GM23338 (cell line): ENCODE measurements at regions not wholly inside any gene's neighbourhood (a gene's known extent, or its start where the extent isn't known, plus 50 kb on each side); places are given as distances from the start of the nearest gene placed in this dataset.

Experiments
- ATAC-seq: fragments of 200-7000 bp; cut with Tn5 transposase; 3 replicates; pipeline ENCODE4 v1.9.1; 2020
- DNase-seq: peaks from one replicate; pipeline ENCODE4 v3.0.0-alpha.2; 2015; ENCODE audit warnings: low spot score
- H2AFZ ChIP-seq: fragments of 200-600 bp; sonication (generic); 2 replicates; pipeline ENCODE4 v1.8.0; 2016; ENCODE audit warnings: antibody characterized with exemption, mild to moderate bottlenecking, moderate library complexity
- H3F3A ChIP-seq: fragments of 200-600 bp; sonication (generic); replicated peaks from 2 replicates; pipeline ENCODE4 v1.8.0; 2017; ENCODE audit warnings: antibody characterized with exemption, mixed run types, low read depth
- H3K27ac ChIP-seq: fragments of 200-600 bp; sonication (generic); 2 replicates; pipeline ENCODE4 v1.6.1; 2016; ENCODE audit warnings: low read depth
- H3K27me3 ChIP-seq: fragments of 200-600 bp; sonication (generic); 2 replicates; pipeline ENCODE4 v1.8.0; 2016; ENCODE audit warnings: mild to moderate bottlenecking, mixed run types, moderate library complexity; ENCODE audit not compliant: insufficient read depth
- H3K36me3 ChIP-seq: fragments of 200-600 bp; sonication (generic); 2 replicates; pipeline ENCODE4 v1.8.0; 2016; ENCODE audit warnings: mild to moderate bottlenecking; ENCODE audit not compliant: insufficient read depth
- H3K4me1 ChIP-seq: fragments of 200-600 bp; sonication (generic); 2 replicates; pipeline ENCODE4 v1.8.0; 2016; ENCODE audit warnings: mild to moderate bottlenecking, moderate library complexity; ENCODE audit not compliant: insufficient read depth
- H3K4me2 ChIP-seq: fragments of 200-600 bp; sonication (generic); 2 replicates; pipeline ENCODE4 v1.7.1; 2017; ENCODE audit warnings: mixed run types
- H3K4me3 ChIP-seq: fragments of 200-600 bp; sonication (generic); 2 replicates; pipeline ENCODE4 v1.6.1; 2016; ENCODE audit warnings: mixed run types
- H3K79me2 ChIP-seq: fragments of 200-600 bp; sonication (generic); replicated peaks from 2 replicates; pipeline ENCODE4 v1.8.0; 2017; ENCODE audit warnings: mild to moderate bottlenecking; ENCODE audit not compliant: insufficient read depth
- H3K9me2 ChIP-seq: fragments of 200-600 bp; sonication (generic); 2 replicates; pipeline ENCODE4 v1.8.0; 2017; ENCODE audit not compliant: insufficient read depth
- H4K20me1 ChIP-seq: fragments of 200-600 bp; sonication (generic); replicated peaks from 2 replicates; pipeline ENCODE4 v1.8.0; 2017; ENCODE audit warnings: mild to moderate bottlenecking; ENCODE audit not compliant: insufficient read depth
- H3K27ac Mint-ChIP-seq: 2 replicates; pipeline ENCODE4 v1.8.0; 2020; ENCODE audit warnings: inconsistent platforms, mild to moderate bottlenecking, moderate library complexity, mixed read lengths
- H3K27me3 Mint-ChIP-seq: 3 replicates; pipeline ENCODE4 v1.8.0; 2022; ENCODE audit warnings: low read depth, mild to moderate bottlenecking, moderate library complexity, mixed read lengths, inconsistent platforms; ENCODE audit not compliant: insufficient read depth, poor library complexity
- H3K36me3 Mint-ChIP-seq: 3 replicates; pipeline ENCODE4 v1.8.0; 2021; ENCODE audit warnings: low read depth, mild to moderate bottlenecking, inconsistent platforms, moderate library complexity, mixed read lengths
- H3K4me1 Mint-ChIP-seq: 3 replicates; pipeline ENCODE4 v1.8.0; 2020; ENCODE audit warnings: mild to moderate bottlenecking, inconsistent platforms, mixed read lengths
- H3K4me3 Mint-ChIP-seq: 3 replicates; pipeline ENCODE4 v1.8.0; 2021; ENCODE audit warnings: moderate library complexity, mild to moderate bottlenecking, inconsistent platforms, mixed read lengths
- H3K9me3 Mint-ChIP-seq: 3 replicates; pipeline ENCODE4 v1.8.0; 2020; ENCODE audit warnings: moderate library complexity, mild to moderate bottlenecking, inconsistent platforms, mixed read lengths
- CREB1 ChIP-seq: fragments of 250-450 bp; sonication (Bioruptor Pico); IDR thresholded peaks from 2 replicates; pipeline ENCODE4 v1.5.0; 2020; ENCODE audit warnings: low read depth, mild to moderate bottlenecking, moderate library complexity
- CTCF ChIP-seq, 2 experiments: fragments of 200-600 bp in 1 of 2; sonication (generic) in 1 of 2; conservative IDR thresholded peaks; 2 replicates each; pipeline versions ENCODE4 v1.5.1 to v1.6.1; 2016 to 2017; ENCODE audit warnings: antibody characterized with exemption in 2 of 2, low read depth in 2 of 2, mild to moderate bottlenecking in 2 of 2, moderate library complexity in 1 of 2
- EZH2 ChIP-seq: fragments of 200-600 bp; sonication (generic); IDR thresholded peaks from one replicate; pipeline ENCODE4 v1.8.0; 2017; ENCODE audit warnings: antibody characterized with exemption, mild to moderate bottlenecking, low read depth; ENCODE audit not compliant: unreplicated experiment
- EZH2phosphoT487 ChIP-seq: fragments of 200-600 bp; sonication (generic); IDR thresholded peaks from one replicate; pipeline ENCODE4 v1.8.1; 2018; ENCODE audit warnings: antibody characterized with exemption; ENCODE audit not compliant: unreplicated experiment
- JUNB ChIP-seq: IDR thresholded peaks from one replicate; pipeline ENCODE4 v1.6.1; 2016; ENCODE audit warnings: antibody characterized with exemption; ENCODE audit not compliant: unreplicated experiment
- NANOG ChIP-seq: IDR thresholded peaks from 2 replicates; pipeline ENCODE4 v1.6.1; 2016; ENCODE audit warnings: antibody characterized with exemption, borderline replicate concordance
- POLR2AphosphoS5 ChIP-seq: IDR thresholded peaks from 2 replicates; pipeline ENCODE4 v1.6.1; 2016; ENCODE audit warnings: antibody characterized with exemption, low read depth
- REST ChIP-seq: IDR thresholded peaks from one replicate; pipeline ENCODE4 v1.6.1; 2018; ENCODE audit warnings: antibody characterized with exemption; ENCODE audit not compliant: unreplicated experiment
- ZNF462 ChIP-seq: fragments of 250-450 bp; sonication (Bioruptor Pico); IDR thresholded peaks from 2 replicates; pipeline ENCODE4 v1.5.0; 2020; ENCODE audit warnings: mild to moderate bottlenecking, moderate library complexity
- TF ChIP-seq, protein P1 (sequence below): IDR thresholded peaks from 2 replicates; pipeline ENCODE4 v1.6.1; 2016; ENCODE audit warnings: antibody characterized with exemption

- Histone ChIP-seq H3K4me2 (no peak overlapping the region), H3K79me2 (no peaks in the 10 kb centered on the region), H3F3A (no peaks in the 10 kb centered on the region), H2AFZ (no peak overlapping the region), H3K4me1 (no peaks in the 10 kb centered on the region), H3K27me3 (no peaks in the 10 kb centered on the region), H3K27ac (no peak overlapping the region), H3K9me2 (no peaks in the 10 kb centered on the region), H4K20me1 (no peaks in the 10 kb centered on the region), H3K4me3 (no peak overlapping the region), H3K36me3 (no peaks in the 10 kb centered on the region)
- DNase-seq = no peak
- ATAC-seq = no peak
- no peaks in the 10 kb centered on the region; the same call in 2 of the 3 replicates for H3K36me3 Mint-ChIP-seq
- no peak overlapping the region for H3K4me3 Mint-ChIP-seq
- TF ChIP-seq REST (no peak), ZNF462 (no peak), NANOG (no peak), JUNB (no peak), EZH2 (no peak), POLR2AphosphoS5 (no peak), CTCF (conservative IDR thresholded peaks at IDR 0.05; ENCODE audit: low read depth in 2 of 2) (no peak), CREB1 (CRISPR knock-in tag) (no peak), EZH2phosphoT487 (no peak)
- TF ChIP-seq, protein P1, sequence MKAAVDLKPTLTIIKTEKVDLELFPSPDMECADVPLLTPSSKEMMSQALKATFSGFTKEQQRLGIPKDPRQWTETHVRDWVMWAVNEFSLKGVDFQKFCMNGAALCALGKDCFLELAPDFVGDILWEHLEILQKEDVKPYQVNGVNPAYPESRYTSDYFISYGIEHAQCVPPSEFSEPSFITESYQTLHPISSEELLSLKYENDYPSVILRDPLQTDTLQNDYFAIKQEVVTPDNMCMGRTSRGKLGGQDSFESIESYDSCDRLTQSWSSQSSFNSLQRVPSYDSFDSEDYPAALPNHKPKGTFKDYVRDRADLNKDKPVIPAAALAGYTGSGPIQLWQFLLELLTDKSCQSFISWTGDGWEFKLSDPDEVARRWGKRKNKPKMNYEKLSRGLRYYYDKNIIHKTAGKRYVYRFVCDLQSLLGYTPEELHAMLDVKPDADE = no peak
- H3K9me3 Mint-ChIP-seq = peaks cover 8% of the 10 kb centered on the region; the same call in 2 of the 3 replicates
- H3K27me3 Mint-ChIP-seq = peaks cover 7% of the 10 kb centered on the region
- H3K27ac Mint-ChIP-seq = no peak overlapping the region
- H3K4me1 Mint-ChIP-seq = 0 out of 3 replicates have a peak, but pooled peaks cover 2% of the 10 kb centered on the region
Observed at GRCh38 chr2:223260681-223261080, 208.7 kb downstream of the KCNE4 start.
